Left lung (tissue), 4 donors: ENCODE measurements at regions not wholly inside any gene's neighbourhood (a gene's known extent, or its start where the extent isn't known, plus 50 kb on each side); places are given as distances from the start of the nearest gene placed in this dataset.

ENCODE experiments used
- ATAC-seq: fragments of 200-7000 bp; cut with Tn5 transposase; one replicate; pipeline ENCODE4 v1.9.1; 2020; ENCODE audit warnings: moderate library complexity
- DNase-seq, 4 donors: peaks; one replicate each; pipeline ENCODE4 v3.0.0-alpha.2; 2013 to 2020
- H3K27ac ChIP-seq, 2 donors: fragments of 200-600 bp; sonication (generic) in 1 of 2; one replicate each; pipeline versions ENCODE4 v1.5.0 to v1.8.0; 2020 to 2021
- H3K27me3 ChIP-seq, 2 donors: fragments of 200-600 bp; sonication (generic) in 1 of 2; one replicate each; pipeline versions ENCODE4 v1.5.0 to v1.8.0; 2020 to 2021
- H3K36me3 ChIP-seq, 2 donors: fragments of 200-600 bp; sonication (generic) in 1 of 2; one replicate each; pipeline versions ENCODE4 v1.5.0 to v1.8.0; 2020 to 2021
- H3K4me1 ChIP-seq, 2 donors: fragments of 200-600 bp; one replicate each; pipeline ENCODE4 v1.8.0; 2021
- H3K4me3 ChIP-seq, 2 donors: fragments of 200-600 bp; sonication (generic) in 1 of 2; one replicate each; pipeline versions ENCODE4 v1.5.0 to v1.8.0; 2020 to 2021; ENCODE audit warnings: mild to moderate bottlenecking in 1 of 2
- H3K9me3 ChIP-seq, 2 donors: fragments of 200-600 bp; sonication (generic) in 1 of 2; one replicate each; pipeline versions ENCODE4 v1.5.0 to v1.8.0; 2020 to 2021
- intact Hi-C, 2 donors: fragments of 100-400 bp; cut with DNase I; formaldehyde crosslinking; loops; one replicate each; pipeline versions ENCODE4 v1.11.2 to v1.14.2; 2022
- TF ChIP-seq, protein P1 (sequence below), 2 donors: fragments of 200-600 bp; sonication (generic) in 1 of 2; IDR thresholded peaks; one replicate each; pipeline versions ENCODE4 v1.5.0 to v1.8.0; 2021; ENCODE audit warnings: antibody characterized with exemption in 2 of 2
- donor health status: DM: no; HTN: yes; CAD: no.
- donor health status: DM: no; HTN: no; CAD: no.

DNA sequence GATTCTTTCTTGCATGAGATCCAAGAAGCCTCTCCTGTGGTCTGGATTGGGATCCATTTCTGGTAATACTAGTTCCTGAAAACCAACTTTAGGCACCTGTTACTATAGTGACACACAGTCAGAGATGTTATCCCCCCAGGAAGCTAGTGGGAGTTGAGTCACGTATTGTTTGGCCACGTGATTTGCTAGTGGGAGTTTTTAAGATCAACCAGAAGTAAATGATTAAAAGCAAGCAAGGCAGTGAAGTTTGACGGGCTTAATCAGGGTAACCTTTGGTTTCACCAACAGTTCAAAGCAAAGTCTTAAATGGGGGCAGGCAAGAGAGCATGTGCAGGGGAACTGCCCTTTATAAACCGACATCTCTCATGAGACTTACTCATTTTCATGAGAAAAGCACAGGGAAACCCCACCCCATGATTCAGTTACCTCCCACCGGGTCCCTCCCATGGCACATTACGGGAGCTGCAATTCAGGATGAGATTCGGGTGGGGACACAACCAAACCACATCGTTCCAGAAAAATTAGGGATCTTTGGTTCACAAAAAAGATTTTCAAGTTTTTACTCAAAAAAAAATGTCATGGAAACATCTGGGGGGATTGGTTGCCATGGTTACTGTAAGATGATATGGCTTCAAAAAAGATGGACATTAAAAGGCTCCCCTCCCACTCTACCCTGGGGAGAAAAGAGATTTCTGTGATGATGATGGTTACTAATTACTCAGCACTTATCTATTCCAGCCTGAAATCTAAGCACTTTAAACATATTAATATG lies 483.1 kb upstream of the ERCC4 start:
- no peaks in the 10 kb centered on the region for H3K36me3 ChIP-seq
- H3K27me3 ChIP-seq, result no peaks in the 10 kb centered on the region
- ATAC-seq, result no peak
- TF ChIP-seq, protein P1, sequence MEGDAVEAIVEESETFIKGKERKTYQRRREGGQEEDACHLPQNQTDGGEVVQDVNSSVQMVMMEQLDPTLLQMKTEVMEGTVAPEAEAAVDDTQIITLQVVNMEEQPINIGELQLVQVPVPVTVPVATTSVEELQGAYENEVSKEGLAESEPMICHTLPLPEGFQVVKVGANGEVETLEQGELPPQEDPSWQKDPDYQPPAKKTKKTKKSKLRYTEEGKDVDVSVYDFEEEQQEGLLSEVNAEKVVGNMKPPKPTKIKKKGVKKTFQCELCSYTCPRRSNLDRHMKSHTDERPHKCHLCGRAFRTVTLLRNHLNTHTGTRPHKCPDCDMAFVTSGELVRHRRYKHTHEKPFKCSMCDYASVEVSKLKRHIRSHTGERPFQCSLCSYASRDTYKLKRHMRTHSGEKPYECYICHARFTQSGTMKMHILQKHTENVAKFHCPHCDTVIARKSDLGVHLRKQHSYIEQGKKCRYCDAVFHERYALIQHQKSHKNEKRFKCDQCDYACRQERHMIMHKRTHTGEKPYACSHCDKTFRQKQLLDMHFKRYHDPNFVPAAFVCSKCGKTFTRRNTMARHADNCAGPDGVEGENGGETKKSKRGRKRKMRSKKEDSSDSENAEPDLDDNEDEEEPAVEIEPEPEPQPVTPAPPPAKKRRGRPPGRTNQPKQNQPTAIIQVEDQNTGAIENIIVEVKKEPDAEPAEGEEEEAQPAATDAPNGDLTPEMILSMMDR (IDR thresholded peaks at IDR 0.05), result no peak
- H3K9me3 ChIP-seq, result no peaks in the 10 kb centered on the region
- no peak for DNase-seq
- H3K4me1 ChIP-seq, result no peaks in the 10 kb centered on the region
- no peak overlapping the region for H3K27ac ChIP-seq
- intact Hi-C loops, result no loop called here
- no peak overlapping the region for H3K4me3 ChIP-seq

DNA sequence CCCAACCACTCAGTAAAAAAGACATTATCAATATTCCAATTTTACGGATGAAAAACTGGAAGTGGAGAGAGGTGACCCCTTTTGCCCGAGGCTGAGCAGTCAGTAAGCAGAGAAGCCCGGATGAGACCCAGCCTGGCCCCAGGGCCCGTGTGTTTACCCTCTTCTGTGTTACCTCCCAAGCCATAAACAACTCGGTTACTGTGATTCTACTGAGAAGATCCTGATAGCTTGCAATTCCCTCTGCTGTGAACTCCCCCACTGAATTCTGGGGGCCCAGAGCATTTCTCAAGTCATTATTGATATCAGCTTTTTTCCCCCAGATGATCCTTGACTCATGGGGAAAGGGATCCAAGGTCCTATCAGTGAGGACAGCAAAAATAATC lies 482.6 kb upstream of the ERCC4 start:
- DNase-seq (no peak), ATAC-seq (no peak)
- Histone ChIP-seq H3K27me3 (no peaks in the 10 kb centered on the region), H3K27ac (no peak overlapping the region), H3K4me1 (no peaks in the 10 kb centered on the region), H3K4me3 (no peak overlapping the region), H3K9me3 (no peaks in the 10 kb centered on the region), H3K36me3 (no peaks in the 10 kb centered on the region)
- intact Hi-C loops, result no loop called here
- TF ChIP-seq, protein P1 (IDR thresholded peaks at IDR 0.05), result no peak

DNA sequence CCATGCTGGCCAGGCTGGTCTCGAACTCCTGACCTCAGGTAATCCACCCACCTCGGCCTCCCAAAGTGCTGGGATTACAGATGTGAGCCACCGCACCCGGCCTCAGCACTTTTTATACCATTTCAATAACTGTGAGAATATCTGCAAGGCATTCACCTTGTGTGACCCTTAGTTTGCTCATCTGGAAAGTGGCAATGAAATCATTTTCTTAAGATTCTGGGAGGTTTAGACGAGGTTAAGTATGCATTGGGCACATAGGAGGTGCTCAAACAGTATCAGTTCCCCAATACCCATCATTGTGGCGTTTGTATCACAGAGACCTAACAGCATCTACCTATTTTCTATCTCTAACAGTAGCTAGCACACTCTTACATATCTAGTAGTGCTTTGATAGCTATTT lies 481.9 kb upstream of the ERCC4 start:
- no peak overlapping the region for H3K4me3 ChIP-seq
- H3K9me3 ChIP-seq, result no peaks in the 10 kb centered on the region
- H3K36me3 ChIP-seq, result no peaks in the 10 kb centered on the region
- no peak overlapping the region for H3K27ac ChIP-seq
- DNase-seq (no peak), ATAC-seq (no peak)
- TF ChIP-seq, protein P1 (IDR thresholded peaks at IDR 0.05), result no peak
- no peaks in the 10 kb centered on the region for H3K27me3 ChIP-seq
- no peaks in the 10 kb centered on the region for H3K4me1 ChIP-seq
- intact Hi-C loops, result no loop called here

DNA sequence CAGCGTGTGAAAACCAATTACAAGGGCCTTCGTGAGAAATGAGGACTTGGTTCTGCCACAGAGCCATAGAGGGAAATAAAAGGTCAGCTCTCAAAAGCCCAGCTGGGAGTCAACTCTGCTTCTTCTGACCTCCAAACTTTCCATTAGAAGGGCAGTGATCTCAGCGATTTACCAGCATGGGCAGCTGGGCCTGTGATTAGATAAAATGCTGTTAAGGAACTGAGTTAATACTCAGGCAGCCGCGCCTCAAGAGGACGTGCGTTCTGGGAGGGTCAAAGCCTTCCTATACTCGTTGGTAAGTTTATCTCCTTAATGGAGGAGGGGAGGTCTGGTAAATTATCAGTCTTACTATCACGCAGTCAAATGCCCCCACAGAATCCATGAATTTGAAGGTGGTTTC lies 480.2 kb upstream of the ERCC4 start:
- intact Hi-C loops, result no loop called here
- H3K27ac ChIP-seq, result no peak overlapping the region
- no peaks in the 10 kb centered on the region for H3K27me3 ChIP-seq
- no peak for DNase-seq
- TF ChIP-seq, protein P1 (IDR thresholded peaks at IDR 0.05), result no peak
- H3K36me3 ChIP-seq, result no peaks in the 10 kb centered on the region
- no peak for ATAC-seq
- H3K4me1 ChIP-seq, result no peaks in the 10 kb centered on the region
- H3K4me3 ChIP-seq, result no peak overlapping the region
- H3K9me3 ChIP-seq, result no peaks in the 10 kb centered on the region

DNA sequence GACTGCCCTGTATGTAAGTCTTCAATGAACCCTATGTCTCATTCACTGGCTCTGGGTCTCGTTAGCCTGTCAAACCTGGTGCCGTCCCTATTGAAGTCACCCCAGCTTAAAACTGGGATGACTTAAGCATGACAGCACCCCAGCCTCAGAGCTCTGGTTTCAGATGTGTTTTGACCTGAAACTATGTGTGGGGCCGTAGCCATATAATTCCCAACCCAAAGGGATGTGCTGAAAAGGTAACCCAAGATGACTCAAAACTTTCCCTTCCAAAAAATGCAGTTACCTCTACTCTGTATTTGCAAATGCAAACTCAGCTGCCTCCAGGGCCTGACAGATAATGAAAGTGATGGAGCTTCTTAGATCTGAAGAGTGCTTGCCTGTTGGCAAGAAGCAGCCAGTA lies 478.3 kb upstream of the ERCC4 start:
- intact Hi-C loops, result no loop called here
- TF ChIP-seq, protein P1 (IDR thresholded peaks at IDR 0.05), result no peak
- no peaks in the 10 kb centered on the region for H3K36me3 ChIP-seq
- no peaks in the 10 kb centered on the region for H3K4me1 ChIP-seq
- DNase-seq (no peak), ATAC-seq (no peak)
- H3K9me3 ChIP-seq, result no peaks in the 10 kb centered on the region
- no peak overlapping the region for H3K4me3 ChIP-seq
- no peaks in the 10 kb centered on the region for H3K27me3 ChIP-seq
- no peak overlapping the region for H3K27ac ChIP-seq
